ENCODE measurements at regions not wholly inside any gene's neighbourhood (a gene's known extent, or its start where the extent isn't known, plus 50 kb on each side); places are given as distances from the start of the nearest gene placed in this dataset.

GRCh38 chr16:59394526-59394925 lies 660.4 kb upstream of the GOT2 start:
- TF ChIP-seq REST (IDR thresholded peaks at IDR 0.05; ENCODE audit: insufficient read depth in 1 of 2, low read depth in 2 of 2, low read length in 2 of 2) (no peak), FOXP2 (optimal IDR thresholded peaks at IDR 0.05; ENCODE audit: borderline replicate concordance, extremely low read depth, extremely low read length, insufficient read depth) (no peak), POLR2AphosphoS5 (IDR thresholded peaks at IDR 0.05; ENCODE audit: low read depth, low read length) (no peak), TAF1 (IDR thresholded peaks at IDR 0.05; ENCODE audit: borderline replicate concordance, insufficient read depth, low read length) (no peak), SIN3A (IDR thresholded peaks at IDR 0.05; ENCODE audit: borderline replicate concordance, insufficient read depth, low read length) (no peak)

- TF ChIP-seq SIN3A (IDR thresholded peaks at IDR 0.05; ENCODE audit: borderline replicate concordance, insufficient read depth, low read length), result no peak
- no peak for TF ChIP-seq FOXP2 (optimal IDR thresholded peaks at IDR 0.05; ENCODE audit: borderline replicate concordance, extremely low read depth, extremely low read length, insufficient read depth)
- TF ChIP-seq POLR2AphosphoS5 (IDR thresholded peaks at IDR 0.05; ENCODE audit: low read depth, low read length), result no peak
- TF ChIP-seq REST (IDR thresholded peaks at IDR 0.05; ENCODE audit: insufficient read depth in 1 of 2, low read depth in 2 of 2, low read length in 2 of 2), result no peak
- no peak for TF ChIP-seq TAF1 (IDR thresholded peaks at IDR 0.05; ENCODE audit: borderline replicate concordance, insufficient read depth, low read length)
Observed at GRCh38 chr16:59392911-59393310, 658.8 kb upstream of the GOT2 start.

GRCh38 chr16:59391617-59392364 lies 657.7 kb upstream of the GOT2 start:
- TF ChIP-seq SIN3A (IDR thresholded peaks at IDR 0.05; ENCODE audit: borderline replicate concordance, insufficient read depth, low read length), result no peak

GRCh38 chr16:59385959-59386358 lies 651.8 kb upstream of the GOT2 start:
- no peak for TF ChIP-seq TAF1 (IDR thresholded peaks at IDR 0.05; ENCODE audit: borderline replicate concordance, insufficient read depth, low read length)
- TF ChIP-seq SIN3A (IDR thresholded peaks at IDR 0.05; ENCODE audit: borderline replicate concordance, insufficient read depth, low read length), result peak; percentile 50; the same call in 1 of the 2 replicates
- TF ChIP-seq FOXP2 (optimal IDR thresholded peaks at IDR 0.05; ENCODE audit: borderline replicate concordance, extremely low read depth, extremely low read length, insufficient read depth), result peak; percentile 37
- 0 out of 2 replicates have a peak, but pooled peaks have one; percentile 33 for TF ChIP-seq POLR2AphosphoS5 (IDR thresholded peaks at IDR 0.05; ENCODE audit: low read depth, low read length)
- peak in 1 of 2 experiments; percentile 73; a peak in 2 of 4 replicates for TF ChIP-seq REST (IDR thresholded peaks at IDR 0.05; ENCODE audit: insufficient read depth in 1 of 2, low read depth in 2 of 2, low read length in 2 of 2)

- no peak for TF ChIP-seq TAF1 (IDR thresholded peaks at IDR 0.05; ENCODE audit: borderline replicate concordance, insufficient read depth, low read length)
- no peak for TF ChIP-seq REST (IDR thresholded peaks at IDR 0.05; ENCODE audit: insufficient read depth in 1 of 2, low read depth in 2 of 2, low read length in 2 of 2)
- no peak for TF ChIP-seq FOXP2 (optimal IDR thresholded peaks at IDR 0.05; ENCODE audit: borderline replicate concordance, extremely low read depth, extremely low read length, insufficient read depth)
- no peak for TF ChIP-seq SIN3A (IDR thresholded peaks at IDR 0.05; ENCODE audit: borderline replicate concordance, insufficient read depth, low read length)
Observed at GRCh38 chr16:59385491-59385890, 651.4 kb upstream of the GOT2 start.

Data from PFSK-1 (cell line).